GM23338 (cell line): ENCODE measurements at regions not wholly inside any gene's neighbourhood (a gene's known extent, or its start where the extent isn't known, plus 50 kb on each side); places are given as distances from the start of the nearest gene placed in this dataset.

Experiments used
- ATAC-seq: fragments of 200-7000 bp; cut with Tn5 transposase; 3 replicates; pipeline ENCODE4 v1.9.1; 2020
- DNase-seq: peaks from one replicate; pipeline ENCODE4 v3.0.0-alpha.2; 2015; ENCODE audit warnings: low spot score
- H2AFZ ChIP-seq: fragments of 200-600 bp; sonication (generic); 2 replicates; pipeline ENCODE4 v1.8.0; 2016; ENCODE audit warnings: antibody characterized with exemption, mild to moderate bottlenecking, moderate library complexity
- H3F3A ChIP-seq: fragments of 200-600 bp; sonication (generic); replicated peaks from 2 replicates; pipeline ENCODE4 v1.8.0; 2017; ENCODE audit warnings: antibody characterized with exemption, mixed run types, low read depth
- H3K27ac ChIP-seq: fragments of 200-600 bp; sonication (generic); 2 replicates; pipeline ENCODE4 v1.6.1; 2016; ENCODE audit warnings: low read depth
- H3K27me3 ChIP-seq: fragments of 200-600 bp; sonication (generic); 2 replicates; pipeline ENCODE4 v1.8.0; 2016; ENCODE audit warnings: mild to moderate bottlenecking, mixed run types, moderate library complexity; ENCODE audit not compliant: insufficient read depth
- H3K36me3 ChIP-seq: fragments of 200-600 bp; sonication (generic); 2 replicates; pipeline ENCODE4 v1.8.0; 2016; ENCODE audit warnings: mild to moderate bottlenecking; ENCODE audit not compliant: insufficient read depth
- H3K4me1 ChIP-seq: fragments of 200-600 bp; sonication (generic); 2 replicates; pipeline ENCODE4 v1.8.0; 2016; ENCODE audit warnings: mild to moderate bottlenecking, moderate library complexity; ENCODE audit not compliant: insufficient read depth
- H3K4me2 ChIP-seq: fragments of 200-600 bp; sonication (generic); 2 replicates; pipeline ENCODE4 v1.7.1; 2017; ENCODE audit warnings: mixed run types
- H3K4me3 ChIP-seq: fragments of 200-600 bp; sonication (generic); 2 replicates; pipeline ENCODE4 v1.6.1; 2016; ENCODE audit warnings: mixed run types
- H3K79me2 ChIP-seq: fragments of 200-600 bp; sonication (generic); replicated peaks from 2 replicates; pipeline ENCODE4 v1.8.0; 2017; ENCODE audit warnings: mild to moderate bottlenecking; ENCODE audit not compliant: insufficient read depth
- H3K9me2 ChIP-seq: fragments of 200-600 bp; sonication (generic); 2 replicates; pipeline ENCODE4 v1.8.0; 2017; ENCODE audit not compliant: insufficient read depth
- H4K20me1 ChIP-seq: fragments of 200-600 bp; sonication (generic); replicated peaks from 2 replicates; pipeline ENCODE4 v1.8.0; 2017; ENCODE audit warnings: mild to moderate bottlenecking; ENCODE audit not compliant: insufficient read depth
- H3K27ac Mint-ChIP-seq: 2 replicates; pipeline ENCODE4 v1.8.0; 2020; ENCODE audit warnings: inconsistent platforms, mild to moderate bottlenecking, moderate library complexity, mixed read lengths
- H3K27me3 Mint-ChIP-seq: 3 replicates; pipeline ENCODE4 v1.8.0; 2022; ENCODE audit warnings: low read depth, mild to moderate bottlenecking, moderate library complexity, mixed read lengths, inconsistent platforms; ENCODE audit not compliant: insufficient read depth, poor library complexity
- H3K36me3 Mint-ChIP-seq: 3 replicates; pipeline ENCODE4 v1.8.0; 2021; ENCODE audit warnings: low read depth, mild to moderate bottlenecking, inconsistent platforms, moderate library complexity, mixed read lengths
- H3K4me1 Mint-ChIP-seq: 3 replicates; pipeline ENCODE4 v1.8.0; 2020; ENCODE audit warnings: mild to moderate bottlenecking, inconsistent platforms, mixed read lengths
- H3K4me3 Mint-ChIP-seq: 3 replicates; pipeline ENCODE4 v1.8.0; 2021; ENCODE audit warnings: moderate library complexity, mild to moderate bottlenecking, inconsistent platforms, mixed read lengths
- H3K9me3 Mint-ChIP-seq: 3 replicates; pipeline ENCODE4 v1.8.0; 2020; ENCODE audit warnings: moderate library complexity, mild to moderate bottlenecking, inconsistent platforms, mixed read lengths
- EZH2 ChIP-seq: fragments of 200-600 bp; sonication (generic); IDR thresholded peaks from one replicate; pipeline ENCODE4 v1.8.0; 2017; ENCODE audit warnings: antibody characterized with exemption, mild to moderate bottlenecking, low read depth; ENCODE audit not compliant: unreplicated experiment
- EZH2phosphoT487 ChIP-seq: fragments of 200-600 bp; sonication (generic); IDR thresholded peaks from one replicate; pipeline ENCODE4 v1.8.1; 2018; ENCODE audit warnings: antibody characterized with exemption; ENCODE audit not compliant: unreplicated experiment
- JUNB ChIP-seq: IDR thresholded peaks from one replicate; pipeline ENCODE4 v1.6.1; 2016; ENCODE audit warnings: antibody characterized with exemption; ENCODE audit not compliant: unreplicated experiment
- NANOG ChIP-seq: IDR thresholded peaks from 2 replicates; pipeline ENCODE4 v1.6.1; 2016; ENCODE audit warnings: antibody characterized with exemption, borderline replicate concordance
- POLR2AphosphoS5 ChIP-seq: IDR thresholded peaks from 2 replicates; pipeline ENCODE4 v1.6.1; 2016; ENCODE audit warnings: antibody characterized with exemption, low read depth
- STAT1 ChIP-seq: IDR thresholded peaks from one replicate; pipeline ENCODE4 v1.6.1; 2016; ENCODE audit warnings: antibody characterized with exemption; ENCODE audit not compliant: unreplicated experiment
- ZNF331 ChIP-seq: fragments of 250-450 bp; sonication (Bioruptor Pico); IDR thresholded peaks from 2 replicates; pipeline ENCODE4 v1.5.0; 2020; ENCODE audit warnings: low read depth, mild to moderate bottlenecking, moderate library complexity
- TF ChIP-seq, protein P1 (sequence below): fragments of 250-450 bp; sonication (Bioruptor Pico); IDR thresholded peaks from 2 replicates; pipeline ENCODE4 v1.5.0; 2020; ENCODE audit warnings: mild to moderate bottlenecking, moderate library complexity
- TF ChIP-seq, protein P2 (sequence below): IDR thresholded peaks from one replicate; pipeline ENCODE4 v1.6.1; 2018; ENCODE audit warnings: antibody characterized with exemption; ENCODE audit not compliant: unreplicated experiment

DNA sequence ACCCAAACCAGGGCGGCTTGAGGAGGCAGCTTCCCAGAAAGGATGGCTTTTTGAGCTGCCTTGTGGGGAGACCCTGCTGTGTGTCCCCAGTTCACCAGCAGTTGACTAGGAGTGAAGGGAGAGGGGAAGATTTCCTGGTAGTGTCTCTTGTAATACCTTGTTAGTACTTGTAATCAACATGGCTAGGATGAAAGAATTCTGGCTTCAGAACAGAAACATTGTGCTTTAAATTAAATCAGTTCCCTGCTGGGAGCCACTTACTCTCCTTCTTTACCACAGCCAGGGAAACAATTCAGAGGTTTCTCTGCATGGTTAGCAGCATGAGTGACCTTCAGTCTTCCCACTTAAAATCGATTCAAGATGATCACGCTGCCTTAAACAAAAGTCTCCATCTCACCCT is 525.4 kb upstream of the ID4 start:
- Histone ChIP-seq H3K4me2 (peak overlapping the region; percentile 23), H3K4me3 (peak overlapping the region; percentile 13; the same call in 1 of the 2 replicates), H3K27me3 (no peaks in the 10 kb centered on the region), H3K27ac (peak overlapping the region; percentile 65), H2AFZ (no peak overlapping the region), H3K4me1 (peaks cover 16% of the 10 kb centered on the region), H3K79me2 (no peaks in the 10 kb centered on the region), H3F3A (no peaks in the 10 kb centered on the region), H3K9me2 (peaks cover 15% of the 10 kb centered on the region), H3K36me3 (no peaks in the 10 kb centered on the region), H4K20me1 (no peaks in the 10 kb centered on the region)
- Mint-ChIP-seq H3K27me3 (peaks cover 2% of the 10 kb centered on the region), H3K4me3 (peak overlapping the region; percentile 49), H3K4me1 (peaks cover 31% of the 10 kb centered on the region), H3K9me3 (no peaks in the 10 kb centered on the region; the same call in 2 of the 3 replicates), H3K27ac (peak overlapping the region; percentile 87), H3K36me3 (peaks cover 4% of the 10 kb centered on the region; the same call in 1 of the 3 replicates)
- DNase-seq: peak; percentile 70
- peak; percentile 74 for ATAC-seq
- TF ChIP-seq ZNF331 (CRISPR knock-in tag): no peak
- TF ChIP-seq NANOG: 0 out of 2 replicates have a peak, but pooled peaks have one; percentile 9
- TF ChIP-seq, protein P1, sequence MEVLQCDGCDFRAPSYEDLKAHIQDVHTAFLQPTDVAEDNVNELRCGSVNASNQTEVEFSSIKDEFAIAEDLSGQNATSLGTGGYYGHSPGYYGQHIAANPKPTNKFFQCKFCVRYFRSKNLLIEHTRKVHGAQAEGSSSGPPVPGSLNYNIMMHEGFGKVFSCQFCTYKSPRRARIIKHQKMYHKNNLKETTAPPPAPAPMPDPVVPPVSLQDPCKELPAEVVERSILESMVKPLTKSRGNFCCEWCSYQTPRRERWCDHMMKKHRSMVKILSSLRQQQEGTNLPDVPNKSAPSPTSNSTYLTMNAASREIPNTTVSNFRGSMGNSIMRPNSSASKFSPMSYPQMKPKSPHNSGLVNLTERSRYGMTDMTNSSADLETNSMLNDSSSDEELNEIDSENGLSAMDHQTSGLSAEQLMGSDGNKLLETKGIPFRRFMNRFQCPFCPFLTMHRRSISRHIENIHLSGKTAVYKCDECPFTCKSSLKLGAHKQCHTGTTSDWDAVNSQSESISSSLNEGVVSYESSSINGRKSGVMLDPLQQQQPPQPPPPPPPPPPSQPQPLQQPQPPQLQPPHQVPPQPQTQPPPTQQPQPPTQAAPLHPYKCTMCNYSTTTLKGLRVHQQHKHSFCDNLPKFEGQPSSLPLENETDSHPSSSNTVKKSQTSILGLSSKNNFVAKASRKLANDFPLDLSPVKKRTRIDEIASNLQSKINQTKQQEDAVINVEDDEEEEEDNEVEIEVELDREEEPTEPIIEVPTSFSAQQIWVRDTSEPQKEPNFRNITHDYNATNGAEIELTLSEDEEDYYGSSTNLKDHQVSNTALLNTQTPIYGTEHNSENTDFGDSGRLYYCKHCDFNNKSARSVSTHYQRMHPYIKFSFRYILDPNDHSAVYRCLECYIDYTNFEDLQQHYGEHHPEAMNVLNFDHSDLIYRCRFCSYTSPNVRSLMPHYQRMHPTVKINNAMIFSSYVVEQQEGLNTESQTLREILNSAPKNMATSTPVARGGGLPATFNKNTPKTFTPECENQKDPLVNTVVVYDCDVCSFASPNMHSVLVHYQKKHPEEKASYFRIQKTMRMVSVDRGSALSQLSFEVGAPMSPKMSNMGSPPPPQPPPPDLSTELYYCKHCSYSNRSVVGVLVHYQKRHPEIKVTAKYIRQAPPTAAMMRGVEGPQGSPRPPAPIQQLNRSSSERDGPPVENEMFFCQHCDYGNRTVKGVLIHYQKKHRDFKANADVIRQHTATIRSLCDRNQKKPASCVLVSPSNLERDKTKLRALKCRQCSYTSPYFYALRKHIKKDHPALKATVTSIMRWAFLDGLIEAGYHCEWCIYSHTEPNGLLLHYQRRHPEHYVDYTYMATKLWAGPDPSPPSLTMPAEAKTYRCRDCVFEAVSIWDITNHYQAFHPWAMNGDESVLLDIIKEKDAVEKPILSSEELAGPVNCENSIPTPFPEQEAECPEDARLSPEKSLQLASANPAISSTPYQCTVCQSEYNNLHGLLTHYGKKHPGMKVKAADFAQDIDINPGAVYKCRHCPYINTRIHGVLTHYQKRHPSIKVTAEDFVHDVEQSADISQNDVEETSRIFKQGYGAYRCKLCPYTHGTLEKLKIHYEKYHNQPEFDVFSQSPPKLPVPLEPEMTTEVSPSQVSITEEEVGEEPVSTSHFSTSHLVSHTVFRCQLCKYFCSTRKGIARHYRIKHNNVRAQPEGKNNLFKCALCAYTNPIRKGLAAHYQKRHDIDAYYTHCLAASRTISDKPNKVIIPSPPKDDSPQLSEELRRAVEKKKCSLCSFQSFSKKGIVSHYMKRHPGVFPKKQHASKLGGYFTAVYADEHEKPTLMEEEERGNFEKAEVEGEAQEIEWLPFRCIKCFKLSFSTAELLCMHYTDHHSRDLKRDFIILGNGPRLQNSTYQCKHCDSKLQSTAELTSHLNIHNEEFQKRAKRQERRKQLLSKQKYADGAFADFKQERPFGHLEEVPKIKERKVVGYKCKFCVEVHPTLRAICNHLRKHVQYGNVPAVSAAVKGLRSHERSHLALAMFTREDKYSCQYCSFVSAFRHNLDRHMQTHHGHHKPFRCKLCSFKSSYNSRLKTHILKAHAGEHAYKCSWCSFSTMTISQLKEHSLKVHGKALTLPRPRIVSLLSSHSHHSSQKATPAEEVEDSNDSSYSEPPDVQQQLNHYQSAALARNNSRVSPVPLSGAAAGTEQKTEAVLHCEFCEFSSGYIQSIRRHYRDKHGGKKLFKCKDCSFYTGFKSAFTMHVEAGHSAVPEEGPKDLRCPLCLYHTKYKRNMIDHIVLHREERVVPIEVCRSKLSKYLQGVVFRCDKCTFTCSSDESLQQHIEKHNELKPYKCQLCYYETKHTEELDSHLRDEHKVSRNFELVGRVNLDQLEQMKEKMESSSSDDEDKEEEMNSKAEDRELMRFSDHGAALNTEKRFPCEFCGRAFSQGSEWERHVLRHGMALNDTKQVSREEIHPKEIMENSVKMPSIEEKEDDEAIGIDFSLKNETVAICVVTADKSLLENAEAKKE (CRISPR knock-in tag): 0 out of 2 replicates have a peak, but pooled peaks have one; percentile 3

DNA sequence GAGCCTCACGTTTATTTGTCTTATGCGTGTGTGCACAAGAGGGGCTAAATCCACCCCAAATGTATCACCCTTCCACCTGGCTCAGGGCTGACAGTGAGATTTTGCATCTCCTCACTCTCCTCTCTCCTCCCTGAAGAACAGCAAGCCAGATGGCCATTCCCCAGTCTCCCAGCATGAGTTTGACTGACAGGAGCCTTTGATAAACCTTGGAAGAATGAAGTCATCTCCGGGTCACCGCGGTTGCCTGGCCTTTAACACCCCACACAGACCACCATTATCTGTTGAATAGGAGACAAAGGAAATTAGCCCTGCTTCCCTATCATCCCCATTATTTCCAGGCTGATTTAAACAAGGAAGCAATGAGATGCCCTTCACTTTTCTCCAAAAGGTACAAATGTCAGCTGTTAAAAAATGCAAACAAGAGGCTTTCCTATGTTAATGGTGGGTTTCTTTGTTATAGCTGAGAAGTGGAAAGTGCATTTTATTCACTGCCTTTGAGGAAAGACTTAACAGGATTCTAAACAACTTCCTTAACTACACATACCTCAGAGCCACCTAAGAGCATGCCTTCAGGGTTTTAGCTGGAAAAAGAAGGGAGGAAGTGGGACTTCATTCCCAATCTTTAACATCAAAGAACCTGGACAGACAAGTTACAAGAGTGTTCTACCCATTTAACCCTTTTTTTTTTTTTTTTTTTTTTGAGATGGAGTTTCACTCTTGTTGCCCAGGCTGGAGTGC is 524.8 kb upstream of the ID4 start:
- Histone ChIP-seq H3F3A (no peaks in the 10 kb centered on the region), H3K9me2 (peaks cover 15% of the 10 kb centered on the region), H4K20me1 (no peaks in the 10 kb centered on the region), H3K4me2 (peak overlapping the region; percentile 23; the same call in 1 of the 2 replicates), H3K79me2 (no peaks in the 10 kb centered on the region), H2AFZ (no peak overlapping the region), H3K27me3 (no peaks in the 10 kb centered on the region), H3K36me3 (no peaks in the 10 kb centered on the region), H3K4me3 (peak overlapping the region; percentile 13; the same call in 1 of the 2 replicates), H3K27ac (peak overlapping the region; percentile 65), H3K4me1 (peaks cover 16% of the 10 kb centered on the region)
- ATAC-seq (peak; percentile 91), DNase-seq (peak; percentile 83)
- Mint-ChIP-seq H3K4me3 (peak overlapping the region; percentile 49), H3K27me3 (peaks cover 2% of the 10 kb centered on the region), H3K36me3 (peaks cover 4% of the 10 kb centered on the region; the same call in 1 of the 3 replicates), H3K9me3 (no peaks in the 10 kb centered on the region; the same call in 2 of the 3 replicates), H3K27ac (peak overlapping the region; percentile 87), H3K4me1 (peaks cover 31% of the 10 kb centered on the region)
- TF ChIP-seq EZH2phosphoT487: no peak
- no peak for TF ChIP-seq JUNB
- TF ChIP-seq, protein P2, sequence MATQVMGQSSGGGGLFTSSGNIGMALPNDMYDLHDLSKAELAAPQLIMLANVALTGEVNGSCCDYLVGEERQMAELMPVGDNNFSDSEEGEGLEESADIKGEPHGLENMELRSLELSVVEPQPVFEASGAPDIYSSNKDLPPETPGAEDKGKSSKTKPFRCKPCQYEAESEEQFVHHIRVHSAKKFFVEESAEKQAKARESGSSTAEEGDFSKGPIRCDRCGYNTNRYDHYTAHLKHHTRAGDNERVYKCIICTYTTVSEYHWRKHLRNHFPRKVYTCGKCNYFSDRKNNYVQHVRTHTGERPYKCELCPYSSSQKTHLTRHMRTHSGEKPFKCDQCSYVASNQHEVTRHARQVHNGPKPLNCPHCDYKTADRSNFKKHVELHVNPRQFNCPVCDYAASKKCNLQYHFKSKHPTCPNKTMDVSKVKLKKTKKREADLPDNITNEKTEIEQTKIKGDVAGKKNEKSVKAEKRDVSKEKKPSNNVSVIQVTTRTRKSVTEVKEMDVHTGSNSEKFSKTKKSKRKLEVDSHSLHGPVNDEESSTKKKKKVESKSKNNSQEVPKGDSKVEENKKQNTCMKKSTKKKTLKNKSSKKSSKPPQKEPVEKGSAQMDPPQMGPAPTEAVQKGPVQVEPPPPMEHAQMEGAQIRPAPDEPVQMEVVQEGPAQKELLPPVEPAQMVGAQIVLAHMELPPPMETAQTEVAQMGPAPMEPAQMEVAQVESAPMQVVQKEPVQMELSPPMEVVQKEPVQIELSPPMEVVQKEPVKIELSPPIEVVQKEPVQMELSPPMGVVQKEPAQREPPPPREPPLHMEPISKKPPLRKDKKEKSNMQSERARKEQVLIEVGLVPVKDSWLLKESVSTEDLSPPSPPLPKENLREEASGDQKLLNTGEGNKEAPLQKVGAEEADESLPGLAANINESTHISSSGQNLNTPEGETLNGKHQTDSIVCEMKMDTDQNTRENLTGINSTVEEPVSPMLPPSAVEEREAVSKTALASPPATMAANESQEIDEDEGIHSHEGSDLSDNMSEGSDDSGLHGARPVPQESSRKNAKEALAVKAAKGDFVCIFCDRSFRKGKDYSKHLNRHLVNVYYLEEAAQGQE: no peak
- no peak for TF ChIP-seq EZH2
- no peak for TF ChIP-seq STAT1
- no peak for TF ChIP-seq POLR2AphosphoS5
